Right lobe of liver (tissue), 4 donors: ENCODE measurements at regions not wholly inside any gene's neighbourhood (a gene's known extent, or its start where the extent isn't known, plus 50 kb on each side); places are given as distances from the start of the nearest gene placed in this dataset.

Experiments used
- POLR2A ChIP-seq: fragments of 450-650 bp; IDR thresholded peaks from one replicate; pipeline ENCODE4 v1.6.1; 2017; ENCODE audit warnings: antibody characterized with exemption, mild to moderate bottlenecking
- TF ChIP-seq, protein P1 (sequence below), 4 donors: fragments of 200-600 bp in 3 of 4; fragments of 450-650 bp in 1 of 4; IDR thresholded peaks; one replicate each; pipeline versions ENCODE4 v1.5.1 to v1.8.0; 2016 to 2022; ENCODE audit warnings: antibody characterized with exemption in 4 of 4, mild to moderate bottlenecking in 2 of 4
- donor health status: DM: no; HTN: no; CAD: no.
- donor health status: DM: no; HTN: no; CAD: no.
- donor health status: DM: no; HTN: yes; CAD: no.

DNA sequence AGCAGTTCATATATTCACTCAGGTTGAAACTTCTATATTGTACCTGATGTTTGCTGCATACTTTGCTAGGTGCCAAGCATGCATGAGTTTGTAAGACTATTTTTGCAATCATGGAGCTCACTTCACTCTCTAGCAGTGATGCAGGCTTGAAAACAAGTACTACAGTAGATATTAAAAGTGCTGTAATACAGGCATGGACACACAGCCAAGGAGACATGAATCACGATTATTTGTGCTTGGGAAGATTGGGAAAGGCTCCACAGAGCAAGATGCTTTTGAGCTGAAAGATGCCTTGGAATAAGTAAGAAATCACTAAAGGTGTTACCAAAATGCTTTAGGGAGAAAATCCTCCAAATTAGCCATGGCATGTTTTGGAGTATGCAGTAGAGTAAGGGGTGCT lies 427.4 kb downstream of the UTRN start:
- TF ChIP-seq, protein P1, sequence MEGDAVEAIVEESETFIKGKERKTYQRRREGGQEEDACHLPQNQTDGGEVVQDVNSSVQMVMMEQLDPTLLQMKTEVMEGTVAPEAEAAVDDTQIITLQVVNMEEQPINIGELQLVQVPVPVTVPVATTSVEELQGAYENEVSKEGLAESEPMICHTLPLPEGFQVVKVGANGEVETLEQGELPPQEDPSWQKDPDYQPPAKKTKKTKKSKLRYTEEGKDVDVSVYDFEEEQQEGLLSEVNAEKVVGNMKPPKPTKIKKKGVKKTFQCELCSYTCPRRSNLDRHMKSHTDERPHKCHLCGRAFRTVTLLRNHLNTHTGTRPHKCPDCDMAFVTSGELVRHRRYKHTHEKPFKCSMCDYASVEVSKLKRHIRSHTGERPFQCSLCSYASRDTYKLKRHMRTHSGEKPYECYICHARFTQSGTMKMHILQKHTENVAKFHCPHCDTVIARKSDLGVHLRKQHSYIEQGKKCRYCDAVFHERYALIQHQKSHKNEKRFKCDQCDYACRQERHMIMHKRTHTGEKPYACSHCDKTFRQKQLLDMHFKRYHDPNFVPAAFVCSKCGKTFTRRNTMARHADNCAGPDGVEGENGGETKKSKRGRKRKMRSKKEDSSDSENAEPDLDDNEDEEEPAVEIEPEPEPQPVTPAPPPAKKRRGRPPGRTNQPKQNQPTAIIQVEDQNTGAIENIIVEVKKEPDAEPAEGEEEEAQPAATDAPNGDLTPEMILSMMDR (IDR thresholded peaks at IDR 0.05) = no peak
- no peak for TF ChIP-seq POLR2A
